Smooth muscle cell (in vitro differentiated cells): ENCODE measurements at regions not wholly inside any gene's neighbourhood (a gene's known extent, or its start where the extent isn't known, plus 50 kb on each side); places are given as distances from the start of the nearest gene placed in this dataset.
"Not testable (repeated sequence)": the region's sequence is repeated elsewhere in the genome, so short reads cannot be mapped to it uniquely, and the experiment has no call there.

Source experiments
- DNase-seq: peaks from one replicate; lab custom pipeline; 2025; ENCODE audit not compliant: unreplicated experiment; lab: John Stamatoyannopoulos, UW
- H2AFZ ChIP-seq: fragments of 200-600 bp; sonication (generic); 2 replicates; pipeline ENCODE4 v1.6.0; 2016; ENCODE audit warnings: antibody characterized with exemption, low read depth, mild to moderate bottlenecking
- H3F3A ChIP-seq: fragments of 200-600 bp; sonication (generic); 2 replicates; pipeline ENCODE4 v1.6.0; 2017; ENCODE audit warnings: antibody characterized with exemption, low read depth
- H3K27ac ChIP-seq: fragments of 200-600 bp; sonication (generic); 2 replicates; pipeline ENCODE4 v1.5.1; 2016; ENCODE audit warnings: low read depth, mild to moderate bottlenecking
- H3K27me3 ChIP-seq: fragments of 200-600 bp; sonication (generic); 2 replicates; pipeline ENCODE4 v1.6.1; 2016; ENCODE audit warnings: low read depth, mild to moderate bottlenecking
- H3K36me3 ChIP-seq: fragments of 200-600 bp; sonication (generic); 2 replicates; pipeline ENCODE4 v1.5.1; 2016; ENCODE audit warnings: low read depth
- H3K4me1 ChIP-seq: fragments of 200-600 bp; sonication (generic); 2 replicates; pipeline ENCODE4 v1.5.1; 2016; ENCODE audit warnings: low read depth
- H3K4me2 ChIP-seq: fragments of 200-600 bp; sonication (generic); 2 replicates; pipeline ENCODE4 v1.6.0; 2016; ENCODE audit warnings: mild to moderate bottlenecking
- H3K4me3 ChIP-seq: fragments of 200-600 bp; sonication (generic); 2 replicates; pipeline ENCODE4 v1.5.1; 2016; ENCODE audit warnings: mild to moderate bottlenecking
- H3K79me2 ChIP-seq: fragments of 200-600 bp; sonication (generic); 2 replicates; pipeline ENCODE4 v1.6.0; 2016; ENCODE audit warnings: low read depth, mild to moderate bottlenecking
- H3K9ac ChIP-seq: fragments of 200-600 bp; sonication (generic); 2 replicates; pipeline ENCODE4 v1.6.0; 2016; ENCODE audit warnings: low read depth
- H3K9me3 ChIP-seq: fragments of 200-600 bp; sonication (generic); replicated peaks from 2 replicates; pipeline ENCODE4 v1.5.1; 2016; ENCODE audit warnings: low read depth
- H4K20me1 ChIP-seq: fragments of 200-600 bp; sonication (generic); 2 replicates; pipeline ENCODE4 v1.6.0; 2016; ENCODE audit warnings: low read depth
- CTCF ChIP-seq: fragments of 200-600 bp; sonication (generic); IDR thresholded peaks from 2 replicates; pipeline ENCODE4 v1.5.1; 2017; ENCODE audit warnings: borderline replicate concordance, mild to moderate bottlenecking, antibody characterized with exemption; ENCODE audit not compliant: insufficient read depth, poor library complexity, severe bottlenecking
- WGBS: methylation state at CpG from one replicate; pipeline ENCODE4 v1.1.7; 2016; ENCODE audit warnings: low lambda C conversion rate; 5-methylcytosine and 5-hydroxymethylcytosine counted together

GRCh38 chr12:126966498-126966897, 1300.5 kb upstream of the TMEM132C start:
- Histone ChIP-seq H3F3A (no peaks in the 10 kb centered on the region), H3K4me2 (no peak overlapping the region), H3K9ac (no peak overlapping the region), H3K9me3 (no peaks in the 10 kb centered on the region), H4K20me1 (no peaks in the 10 kb centered on the region), H2AFZ (no peak overlapping the region), H3K27ac (no peak overlapping the region), H3K36me3 (no peaks in the 10 kb centered on the region), H3K4me3 (no peak overlapping the region), H3K79me2 (no peaks in the 10 kb centered on the region), H3K4me1 (no peaks in the 10 kb centered on the region), H3K27me3 (no peaks in the 10 kb centered on the region)
- DNase-seq: no peak
- TF ChIP-seq CTCF: no peak
- 87% methylated on average over 3 of the region's 3 CpGs for WGBS

GRCh38 chr12:126967152-126967551, 1299.8 kb upstream of the TMEM132C start:
- no peak overlapping the region for H3K4me3 ChIP-seq
- no peak for TF ChIP-seq CTCF

GRCh38 chr12:126974779-126975178, 1292.2 kb upstream of the TMEM132C start:
- H3K4me3 ChIP-seq: no peak overlapping the region
- WGBS: 54% methylated on average over 3 of the region's 3 CpGs
- no peaks in the 10 kb centered on the region for H4K20me1 ChIP-seq
- no peaks in the 10 kb centered on the region for H3F3A ChIP-seq
- H2AFZ ChIP-seq: no peak overlapping the region
- H3K9ac ChIP-seq: no peak overlapping the region
- no peaks in the 10 kb centered on the region for H3K4me1 ChIP-seq
- H3K27ac ChIP-seq: no peak overlapping the region
- no peaks in the 10 kb centered on the region for H3K9me3 ChIP-seq
- H3K4me2 ChIP-seq: no peak overlapping the region
- H3K27me3 ChIP-seq: no peaks in the 10 kb centered on the region
- no peak for TF ChIP-seq CTCF
- H3K79me2 ChIP-seq: no peaks in the 10 kb centered on the region
- no peaks in the 10 kb centered on the region for H3K36me3 ChIP-seq
- no peak for DNase-seq

More at GRCh38 chr12:126967152-126967551, 1299.8 kb upstream of the TMEM132C start:
- Histone ChIP-seq H2AFZ (no peak overlapping the region), H3K79me2 (no peaks in the 10 kb centered on the region), H4K20me1 (no peaks in the 10 kb centered on the region), H3K36me3 (no peaks in the 10 kb centered on the region), H3K27ac (no peak overlapping the region), H3K9ac (no peak overlapping the region), H3K4me2 (no peak overlapping the region), H3K4me1 (no peaks in the 10 kb centered on the region), H3K9me3 (no peaks in the 10 kb centered on the region), H3K27me3 (no peaks in the 10 kb centered on the region), H3F3A (no peaks in the 10 kb centered on the region)
- DNase-seq: no peak
- WGBS: 84% methylated on average over 4 of the region's 5 CpGs

- no peaks in the 10 kb centered on the region for H4K20me1 ChIP-seq
- no peak for DNase-seq
- H3K9me3 ChIP-seq: no peaks in the 10 kb centered on the region
- no peak overlapping the region for H2AFZ ChIP-seq
- no peak overlapping the region for H3K4me3 ChIP-seq
- WGBS: 85% methylated on average over 6 of the region's 6 CpGs
- no peaks in the 10 kb centered on the region for H3K4me1 ChIP-seq
- no peak overlapping the region for H3K9ac ChIP-seq
- no peaks in the 10 kb centered on the region for H3F3A ChIP-seq
- no peak overlapping the region for H3K4me2 ChIP-seq
- TF ChIP-seq CTCF: no peak
- H3K79me2 ChIP-seq: no peaks in the 10 kb centered on the region
- H3K27me3 ChIP-seq: no peaks in the 10 kb centered on the region
- H3K36me3 ChIP-seq: no peaks in the 10 kb centered on the region
- no peak overlapping the region for H3K27ac ChIP-seq
Observed at GRCh38 chr12:126976579-126976978, 1290.4 kb upstream of the TMEM132C start.

GRCh38 chr12:126979564-126979963, 1287.4 kb upstream of the TMEM132C start:
- not testable (repeated sequence) for H3K4me2 ChIP-seq, H3K4me1 ChIP-seq, H3F3A ChIP-seq, H3K9ac ChIP-seq, H4K20me1 ChIP-seq, H3K9me3 ChIP-seq, H3K27ac ChIP-seq, H3K27me3 ChIP-seq, H3K36me3 ChIP-seq, H3K79me2 ChIP-seq, H3K4me3 ChIP-seq, DNase-seq, H2AFZ ChIP-seq
- WGBS: 93% methylated on average over 2 of the region's 2 CpGs
